M059J (cell line): ENCODE measurements at regions not wholly inside any gene's neighbourhood (a gene's known extent, or its start where the extent isn't known, plus 50 kb on each side); places are given as distances from the start of the nearest gene placed in this dataset.
"Not testable (repeated sequence)": the region's sequence is repeated elsewhere in the genome, so short reads cannot be mapped to it uniquely, and the experiment has no call there.

ENCODE experiments used
- DNase-seq: peaks from one replicate; pipeline ENCODE4 v3.0.0-alpha.2; 2012; ENCODE audit warnings: low read depth

- no peak for DNase-seq
Observed at GRCh38 chr1:60861961-60862567, 220.3 kb upstream of the NFIA start.

DNA sequence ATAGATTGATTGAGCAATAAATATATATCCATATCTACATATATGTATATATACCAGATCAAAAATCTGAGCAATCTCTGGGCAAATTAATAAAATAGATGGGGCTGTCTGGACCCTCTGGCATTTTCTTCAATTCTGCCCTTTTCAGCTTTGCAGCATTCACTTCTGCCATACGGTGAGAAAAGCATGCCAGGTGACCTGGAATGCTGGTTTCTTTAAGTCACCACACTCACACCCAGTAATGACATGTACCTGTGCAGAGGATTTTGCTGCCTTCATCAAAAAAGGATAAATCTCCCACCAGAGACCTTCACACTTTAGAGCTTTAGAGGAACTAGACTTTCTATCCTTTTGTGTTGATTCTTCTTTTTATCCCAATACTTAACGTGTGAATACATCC lies 223.2 kb upstream of the NFIA start:
- DNase-seq = no peak

- no peak for DNase-seq
Observed at GRCh38 chr1:60857851-60858250, 224.5 kb upstream of the NFIA start.

GRCh38 chr1:60850084-60850483 lies 232.3 kb upstream of the NFIA start:
- no peak for DNase-seq

DNA sequence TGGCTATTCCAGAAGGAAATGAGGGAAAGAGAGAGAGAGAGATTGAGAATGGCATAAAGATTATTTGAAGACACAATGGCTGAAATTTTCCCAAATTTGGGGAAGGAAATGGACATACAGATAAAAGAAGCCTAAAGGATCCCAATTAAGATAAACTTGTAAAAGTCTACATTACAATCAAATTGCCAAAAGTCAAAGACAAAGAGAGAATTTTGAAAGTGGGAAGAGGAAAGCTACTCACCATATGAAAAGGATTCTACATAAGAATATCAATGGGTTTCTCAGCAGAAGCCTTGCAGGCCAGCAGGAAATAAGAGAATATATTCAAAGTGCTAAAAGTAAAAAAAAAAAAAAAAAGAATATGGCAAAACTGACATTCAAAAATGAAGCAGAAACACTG lies 233.0 kb upstream of the NFIA start:
- no peak for DNase-seq

- peak; percentile 29 for DNase-seq
Observed at GRCh38 chr1:60848583-60849188, 233.7 kb upstream of the NFIA start.

DNA sequence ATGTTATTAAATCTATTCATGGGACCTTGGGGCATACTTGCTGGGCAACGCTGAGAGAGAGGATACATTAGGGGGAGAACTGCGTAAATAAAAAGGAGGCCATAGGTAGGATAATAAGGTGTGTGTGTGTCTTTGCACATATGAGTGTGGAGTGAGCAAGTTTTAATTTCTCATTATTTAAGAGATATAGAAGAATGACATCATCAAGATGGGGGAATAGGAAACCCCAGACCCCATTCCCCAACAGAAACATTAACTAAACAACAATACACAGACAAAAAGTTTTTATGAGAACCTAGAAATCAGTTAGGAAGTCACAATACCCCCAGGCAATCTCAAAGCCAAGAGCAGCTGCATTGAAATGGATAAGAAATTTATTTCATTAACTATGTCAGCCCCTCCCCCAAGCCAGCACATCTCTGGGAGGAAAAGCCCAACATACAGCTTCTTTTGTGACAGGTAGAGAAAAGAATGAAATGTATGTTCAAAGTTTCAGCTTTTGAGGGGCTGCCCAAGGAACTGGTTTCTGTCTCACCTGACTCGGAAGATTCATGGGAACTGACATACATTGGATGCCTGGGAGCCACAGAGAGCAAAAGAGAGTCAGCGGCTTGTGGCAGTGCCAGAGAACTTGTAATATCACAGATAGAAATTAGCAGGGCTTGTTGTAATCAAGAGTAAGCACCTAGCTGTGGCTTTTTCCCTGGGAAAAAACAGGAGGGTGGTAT lies 234.3 kb upstream of the NFIA start:
- no peak for DNase-seq

DNA sequence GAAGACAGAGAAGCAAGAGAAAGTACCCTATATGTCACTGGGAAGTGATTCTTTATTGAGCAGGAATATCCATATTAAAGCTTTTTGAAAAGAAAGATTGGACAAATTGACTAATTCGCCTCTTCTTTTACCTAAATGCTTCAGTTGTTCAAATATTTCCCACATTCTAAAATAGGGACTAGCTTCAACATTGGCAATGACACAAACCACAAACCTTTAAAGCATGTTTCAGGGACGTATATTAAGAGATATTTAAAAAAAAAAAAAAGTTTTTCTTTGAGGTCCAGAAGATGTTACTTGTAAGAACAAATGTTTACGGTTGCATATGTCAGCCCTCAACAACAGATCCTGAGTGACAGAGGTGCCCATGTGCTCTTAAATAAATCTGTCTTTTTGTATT lies 235.0 kb upstream of the NFIA start:
- no peak for DNase-seq

- not testable (repeated sequence) for DNase-seq
Observed at GRCh38 chr1:60845659-60846058, 236.7 kb upstream of the NFIA start.

DNA sequence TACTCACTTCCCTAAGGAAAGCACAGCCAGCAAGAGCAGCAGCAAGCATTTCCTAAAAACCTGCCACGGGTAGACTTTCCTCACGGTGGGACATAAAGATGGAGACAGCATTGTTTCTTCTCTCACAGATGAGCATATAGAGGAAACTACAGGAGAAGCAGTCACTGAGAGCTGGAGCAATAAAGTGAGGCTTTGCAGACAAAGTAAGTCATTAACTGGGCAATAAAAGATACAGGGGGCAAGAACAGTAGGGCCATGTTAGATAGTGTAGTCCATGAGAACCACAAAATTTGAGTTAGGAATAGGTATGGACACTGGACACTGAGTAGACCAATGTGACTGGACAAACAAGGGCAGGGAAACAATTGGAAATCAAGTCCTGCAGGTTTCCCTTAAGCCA lies 240.1 kb upstream of the NFIA start:
- no peak for DNase-seq

DNA sequence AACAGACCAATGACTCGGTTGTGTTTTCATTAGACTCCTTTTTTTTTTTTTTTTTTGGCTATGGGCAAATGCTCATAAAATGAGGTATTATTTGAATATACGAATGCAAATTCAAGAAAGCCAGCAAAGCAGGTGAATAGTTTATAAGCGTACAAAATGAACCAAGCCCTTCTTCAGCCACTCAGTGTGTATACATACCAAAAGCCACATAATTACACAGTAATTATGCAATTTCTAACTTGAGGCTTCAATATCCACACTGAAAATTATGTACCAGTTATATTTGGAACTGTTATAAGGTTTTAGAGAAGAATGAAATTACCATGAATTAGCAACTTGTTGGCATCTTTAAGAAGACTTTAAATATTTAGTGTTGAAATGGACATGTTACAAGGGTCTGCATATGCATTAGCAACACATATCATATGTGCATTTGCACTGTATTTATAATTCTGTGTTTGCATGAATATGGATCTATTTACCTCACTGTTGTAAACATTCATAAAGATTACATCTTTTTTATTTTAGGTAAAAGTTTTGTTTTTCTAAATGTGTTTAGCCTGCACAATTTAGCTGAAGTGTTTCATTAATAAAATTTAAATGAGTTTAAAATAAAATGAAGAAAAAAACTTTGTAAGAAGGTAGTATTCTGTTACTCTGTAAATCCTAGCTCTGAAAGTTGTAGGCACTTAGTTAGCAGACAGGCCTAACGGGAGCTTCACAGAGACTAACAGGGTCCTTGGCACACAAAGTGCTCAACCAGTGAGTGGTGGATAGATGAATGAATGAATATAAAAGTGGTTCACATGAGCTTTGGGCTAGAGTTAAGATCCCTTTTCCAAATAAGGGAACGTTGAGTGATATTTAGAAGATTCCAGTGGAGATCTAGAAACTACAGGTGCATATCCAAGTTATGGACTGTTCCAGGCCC lies 241.0 kb upstream of the NFIA start:
- DNase-seq = no peak

- DNase-seq = not testable (repeated sequence)
Observed at GRCh38 chr1:60840476-60840875, 241.9 kb upstream of the NFIA start.

- no peak for DNase-seq
Observed at GRCh38 chr1:60835649-60836048, 246.7 kb upstream of the NFIA start.

GRCh38 chr1:60833173-60833572 lies 249.2 kb upstream of the NFIA start:
- no peak for DNase-seq

DNA sequence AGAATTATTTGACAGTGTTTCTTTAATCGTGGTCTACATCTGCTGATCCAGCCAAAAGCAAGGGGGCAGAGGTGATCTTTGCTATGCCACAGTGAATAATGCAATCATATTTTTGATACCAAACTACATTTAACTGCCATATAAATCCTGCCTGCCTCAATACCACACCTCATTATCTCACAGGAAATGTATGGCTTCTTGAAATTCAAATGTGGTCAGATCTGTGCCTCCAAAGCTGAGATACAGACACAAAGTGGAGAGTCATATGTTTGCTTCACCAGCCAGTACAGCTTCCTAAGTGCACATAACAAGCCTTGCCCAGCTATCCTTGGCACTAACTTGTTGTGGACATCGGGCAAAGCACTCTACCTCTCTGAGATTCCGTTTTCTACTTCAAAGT lies 250.0 kb upstream of the NFIA start:
- no peak for DNase-seq

- DNase-seq = no peak
Observed at GRCh38 chr1:60831780-60832179, 250.6 kb upstream of the NFIA start.

DNA sequence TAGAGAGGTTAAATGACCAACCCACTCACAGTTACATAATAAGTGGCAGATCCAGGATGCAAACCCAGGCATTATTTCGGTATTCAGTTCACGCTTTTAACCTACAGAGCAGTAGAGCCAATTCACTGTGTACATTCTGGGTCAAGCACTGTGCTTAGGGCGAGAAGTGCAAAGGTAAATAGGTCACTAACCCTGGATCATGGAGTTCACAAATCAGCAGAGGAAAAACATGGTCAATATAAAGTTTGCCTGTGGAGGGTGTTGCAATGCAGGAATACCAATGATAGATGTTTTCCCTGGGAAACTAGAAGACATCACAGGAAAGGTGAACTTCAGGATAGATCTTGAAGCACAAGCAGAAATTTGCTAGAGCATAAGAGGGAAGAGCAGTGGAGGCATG lies 253.4 kb upstream of the NFIA start:
- no peak for DNase-seq

DNA sequence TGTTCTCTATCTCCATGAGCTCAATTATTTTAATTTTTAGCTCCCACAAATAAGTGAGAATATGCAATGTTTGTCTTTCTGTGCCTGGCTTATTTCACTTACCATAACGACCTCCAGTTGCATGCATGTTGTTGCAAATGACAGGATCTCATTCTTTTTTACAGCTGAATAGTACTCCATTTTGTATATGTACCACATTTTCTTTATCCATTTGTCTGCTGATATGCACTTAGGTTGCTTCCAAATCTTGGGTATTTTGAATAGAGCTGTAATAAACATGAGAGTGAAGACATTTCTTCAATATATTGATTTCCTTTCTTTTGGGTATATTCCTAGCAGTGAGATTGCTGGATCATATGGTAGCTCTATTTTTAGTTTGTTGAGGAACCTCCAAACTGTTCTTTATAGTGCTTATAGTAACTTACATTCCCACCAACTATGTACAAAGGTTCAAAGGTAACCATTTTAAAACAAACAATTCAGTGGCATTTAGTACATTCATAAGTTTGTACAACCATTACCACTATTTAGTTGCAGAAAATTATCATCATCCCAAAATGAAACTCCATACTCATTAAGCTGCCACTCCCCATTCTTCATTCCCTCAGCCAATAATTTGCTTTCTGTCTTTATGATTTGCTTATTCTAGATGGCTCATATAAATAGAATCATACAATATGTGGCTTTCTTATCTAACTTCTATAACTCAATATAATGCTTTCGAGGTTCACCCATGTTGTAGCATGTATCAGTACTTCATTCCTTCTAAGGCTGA lies 255.9 kb upstream of the NFIA start:
- DNase-seq = no peak

GRCh38 chr1:60825593-60825992 lies 256.8 kb upstream of the NFIA start:
- DNase-seq = no peak

- no peak for DNase-seq
Observed at GRCh38 chr1:60823151-60823550, 259.2 kb upstream of the NFIA start.

DNA sequence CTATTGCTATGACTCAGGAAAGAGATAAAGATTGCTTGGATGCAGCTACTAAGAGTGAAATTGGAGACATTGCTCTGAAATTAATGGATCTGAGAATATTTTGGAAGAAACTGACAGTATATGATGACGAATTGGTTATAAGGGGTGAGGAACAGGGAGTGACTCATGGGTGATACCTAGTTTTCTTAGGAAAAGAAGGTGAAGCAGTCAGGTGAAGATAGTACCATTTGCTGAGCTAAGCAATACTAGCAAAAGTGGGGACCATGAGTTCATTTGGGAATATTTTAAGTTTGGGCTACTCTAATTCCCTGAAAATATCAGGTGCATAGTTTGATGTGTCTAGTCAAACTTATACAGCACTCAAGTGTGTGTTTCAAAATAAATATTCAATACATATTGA lies 260.1 kb upstream of the NFIA start:
- DNase-seq = no peak

DNA sequence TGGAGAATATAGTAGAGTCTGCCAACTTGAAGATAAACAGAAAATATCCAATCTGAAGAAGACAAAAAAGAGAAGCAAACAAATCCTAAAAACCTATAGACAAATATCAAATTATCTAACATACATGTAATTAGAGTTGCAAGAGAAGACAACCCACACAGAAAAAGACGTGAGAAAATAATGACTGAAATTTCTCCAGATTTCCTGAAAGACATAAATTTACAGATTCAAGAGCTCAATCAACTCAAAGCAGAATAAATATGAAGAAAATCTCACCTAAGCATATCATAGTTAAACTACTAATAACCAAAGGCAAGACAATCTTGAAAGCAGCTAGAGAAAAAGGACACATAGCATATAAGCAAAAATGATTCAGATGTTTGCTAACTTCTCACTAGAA lies 261.2 kb upstream of the NFIA start:
- no peak for DNase-seq
